Body of pancreas (tissue), 4 donors: ENCODE measurements at regions not wholly inside any gene's neighbourhood (a gene's known extent, or its start where the extent isn't known, plus 50 kb on each side); places are given as distances from the start of the nearest gene placed in this dataset.

ENCODE experiments used
- POLR2A ChIP-seq, 3 donors: fragments of 450-650 bp; IDR thresholded peaks; one replicate each; pipeline ENCODE4 v1.6.1; 2016; ENCODE audit warnings: antibody characterized with exemption in 3 of 3, mild to moderate bottlenecking in 2 of 3
- TF ChIP-seq, protein P1 (sequence below), 7 experiments: fragments of 450-650 bp in 4 of 7; fragments of 200-600 bp in 3 of 7; sonication (generic) in 3 of 7; IDR thresholded peaks; one replicate each; pipeline ENCODE4 v1.5.1; 2016 to 2019; ENCODE audit warnings: antibody characterized with exemption in 7 of 7

DNA sequence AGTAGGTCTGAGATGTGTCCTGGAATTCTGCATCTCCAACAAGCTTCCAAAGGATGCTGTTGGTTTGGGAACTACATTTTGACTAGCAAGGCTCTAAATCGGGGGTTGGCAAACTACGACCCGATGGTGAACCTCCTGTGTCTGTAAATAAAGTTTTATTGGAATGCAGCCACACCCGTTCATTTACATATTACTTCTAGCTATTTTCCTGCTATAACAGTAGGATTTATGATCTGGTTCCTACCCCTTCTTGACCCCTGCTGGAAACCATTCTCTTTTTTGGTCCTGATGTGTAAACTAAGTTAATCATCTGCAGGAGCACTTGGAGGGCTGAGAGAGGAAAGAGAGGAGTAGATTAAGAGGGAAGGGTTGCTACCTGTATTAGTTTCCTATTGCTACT lies 454.5 kb downstream of the RASEF start:
- TF ChIP-seq, protein P1, sequence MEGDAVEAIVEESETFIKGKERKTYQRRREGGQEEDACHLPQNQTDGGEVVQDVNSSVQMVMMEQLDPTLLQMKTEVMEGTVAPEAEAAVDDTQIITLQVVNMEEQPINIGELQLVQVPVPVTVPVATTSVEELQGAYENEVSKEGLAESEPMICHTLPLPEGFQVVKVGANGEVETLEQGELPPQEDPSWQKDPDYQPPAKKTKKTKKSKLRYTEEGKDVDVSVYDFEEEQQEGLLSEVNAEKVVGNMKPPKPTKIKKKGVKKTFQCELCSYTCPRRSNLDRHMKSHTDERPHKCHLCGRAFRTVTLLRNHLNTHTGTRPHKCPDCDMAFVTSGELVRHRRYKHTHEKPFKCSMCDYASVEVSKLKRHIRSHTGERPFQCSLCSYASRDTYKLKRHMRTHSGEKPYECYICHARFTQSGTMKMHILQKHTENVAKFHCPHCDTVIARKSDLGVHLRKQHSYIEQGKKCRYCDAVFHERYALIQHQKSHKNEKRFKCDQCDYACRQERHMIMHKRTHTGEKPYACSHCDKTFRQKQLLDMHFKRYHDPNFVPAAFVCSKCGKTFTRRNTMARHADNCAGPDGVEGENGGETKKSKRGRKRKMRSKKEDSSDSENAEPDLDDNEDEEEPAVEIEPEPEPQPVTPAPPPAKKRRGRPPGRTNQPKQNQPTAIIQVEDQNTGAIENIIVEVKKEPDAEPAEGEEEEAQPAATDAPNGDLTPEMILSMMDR (IDR thresholded peaks at IDR 0.05) = no peak
- no peak for TF ChIP-seq POLR2A (IDR thresholded peaks at IDR 0.05)
